OCI-LY3 (cell line): ENCODE measurements at regions not wholly inside any gene's neighbourhood (a gene's known extent, or its start where the extent isn't known, plus 50 kb on each side); places are given as distances from the start of the nearest gene placed in this dataset.

Experiments used
- CTCF ChIP-seq: fragments of 200-600, 300-600 bp; sonication (generic); IDR thresholded peaks from 2 replicates; pipeline ENCODE4 v1.5.1; 2014; ENCODE audit warnings: antibody characterized with exemption, low read length, low read depth
- EZH2phosphoT487 ChIP-seq: fragments of 200-600 bp; shearing (Covaris generic); IDR thresholded peaks from 2 replicates; pipeline ENCODE4 v1.6.1; 2018; ENCODE audit warnings: antibody characterized with exemption, mixed run types, low read depth

- no peak for TF ChIP-seq CTCF
- TF ChIP-seq EZH2phosphoT487 = no peak
These were observed 188.5 kb upstream of the KBTBD8 start for GRCh38 chr3:66809595-66809958.
